DMS 273 treated with DMSO at 0.1 percent for 48 hours (cell line): ENCODE measurements at regions not wholly inside any gene's neighbourhood (a gene's known extent, or its start where the extent isn't known, plus 50 kb on each side); places are given as distances from the start of the nearest gene placed in this dataset.
"Not testable (repeated sequence)": the region's sequence is repeated elsewhere in the genome, so short reads cannot be mapped to it uniquely, and the experiment has no call there.

Experiments
- DNase-seq: peaks from one replicate; lab custom pipeline; 2025; lab: John Stamatoyannopoulos, UW

DNA sequence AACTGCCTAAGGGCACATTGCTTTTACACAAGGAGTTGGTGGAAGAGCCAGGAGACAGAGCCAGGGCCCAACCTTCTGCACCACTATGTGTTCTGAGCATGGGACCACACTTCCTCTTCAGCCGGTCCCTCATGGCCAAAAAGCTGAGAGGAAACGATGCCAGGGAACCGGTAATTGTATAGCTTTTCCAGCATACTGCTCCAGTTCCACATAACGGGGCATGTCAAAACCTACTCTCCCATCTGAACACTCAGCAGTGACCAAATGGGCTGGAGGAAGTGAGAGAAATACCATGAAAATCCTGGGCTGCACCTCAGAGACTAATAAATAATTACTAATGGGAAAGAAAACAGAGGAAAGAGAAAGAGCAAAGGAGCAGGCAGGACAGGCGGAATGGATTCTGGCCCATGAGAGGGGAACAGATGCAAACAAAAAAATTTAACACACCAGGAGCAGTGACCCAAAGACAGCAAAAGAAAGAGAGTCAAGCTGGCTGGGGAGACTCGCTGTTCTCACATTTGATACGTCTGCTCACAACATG is 52.0 kb upstream of the BMP2 start:
- no peak for DNase-seq

DNA sequence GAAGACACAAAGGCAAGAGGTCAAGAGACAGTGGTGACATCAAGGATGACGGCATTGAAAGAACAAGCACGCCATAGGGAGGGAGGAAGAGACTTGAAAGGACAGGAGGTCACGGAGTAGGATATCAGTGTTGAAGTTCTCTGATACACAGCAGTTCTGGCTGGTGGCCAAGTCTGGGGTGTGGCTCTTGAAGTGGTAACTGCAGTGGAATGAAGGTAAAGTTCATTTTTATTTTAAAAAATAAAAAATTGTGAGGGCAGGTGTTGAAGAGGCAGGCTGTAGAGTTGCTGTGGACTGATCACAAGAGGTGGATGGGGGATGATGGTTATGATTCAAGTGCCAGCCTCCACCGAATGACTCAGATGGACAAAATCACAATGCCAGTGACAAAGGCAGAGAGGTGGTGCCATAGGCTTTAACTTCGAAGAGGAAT is 53.2 kb upstream of the BMP2 start:
- DNase-seq: no peak

DNA sequence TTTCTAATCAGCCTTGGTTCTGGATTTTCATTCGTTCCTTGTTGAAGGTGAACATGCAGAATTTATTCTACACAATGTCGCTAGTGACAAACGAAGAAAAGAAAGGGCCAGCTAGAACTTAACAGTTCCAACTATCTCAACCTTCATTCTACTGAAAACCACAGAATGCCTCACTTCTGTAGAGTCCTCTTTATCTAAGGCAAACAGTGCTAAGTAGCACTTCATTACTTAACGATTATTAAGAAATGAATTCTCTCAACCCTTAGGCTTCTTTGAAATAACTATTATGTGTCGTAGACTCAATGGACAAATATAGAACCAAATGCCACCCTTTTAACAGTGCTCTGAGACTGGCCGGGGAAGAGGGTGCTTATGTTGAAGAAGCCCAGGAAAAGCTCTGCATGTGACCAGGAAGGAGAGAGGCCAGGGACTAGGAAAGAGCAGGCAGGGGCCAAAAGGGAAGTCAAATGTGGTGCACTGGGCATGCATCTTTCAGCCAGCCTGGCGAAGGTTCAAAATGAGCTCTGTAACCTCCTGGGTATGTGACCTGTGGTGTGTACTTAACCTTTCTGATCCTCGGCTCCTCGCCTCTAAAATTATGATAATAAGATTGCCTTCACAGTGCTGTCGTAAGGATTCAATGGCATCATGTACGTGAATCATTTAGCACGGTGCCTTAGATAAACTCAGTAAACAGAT is 55.4 kb upstream of the BMP2 start:
- no peak for DNase-seq

DNA sequence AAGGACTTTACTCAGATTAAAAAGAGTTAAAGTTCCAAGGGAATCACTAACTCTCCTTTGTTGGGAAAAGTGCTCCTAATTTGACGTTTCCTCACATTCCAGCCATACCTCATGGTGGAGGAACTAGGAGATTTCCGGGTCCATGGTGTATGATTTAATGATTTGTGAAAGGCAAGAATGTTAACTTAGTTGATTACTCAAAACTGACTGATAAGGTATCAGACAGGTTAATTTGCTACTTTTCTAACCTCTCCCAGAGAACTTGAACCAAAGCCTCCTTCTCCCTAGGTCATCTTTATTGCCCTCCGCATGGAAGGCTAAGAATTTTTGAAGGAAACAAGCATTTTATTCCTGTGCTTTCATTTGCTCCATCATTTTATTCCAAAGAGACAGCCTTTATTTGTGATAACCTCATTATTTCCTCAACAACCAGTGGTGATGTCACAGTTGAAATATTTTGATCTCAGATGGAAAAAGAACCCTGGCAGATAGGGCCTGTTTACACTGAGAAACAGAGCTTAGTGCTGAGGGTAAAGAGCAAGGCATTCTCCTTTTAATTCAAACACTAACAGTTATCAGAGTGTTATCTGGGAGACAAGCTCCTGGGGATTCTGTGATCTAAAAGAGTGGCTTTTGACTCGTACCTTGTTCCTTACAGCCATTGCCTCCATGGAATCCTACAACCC is 57.4 kb upstream of the BMP2 start:
- no peak for DNase-seq

DNA sequence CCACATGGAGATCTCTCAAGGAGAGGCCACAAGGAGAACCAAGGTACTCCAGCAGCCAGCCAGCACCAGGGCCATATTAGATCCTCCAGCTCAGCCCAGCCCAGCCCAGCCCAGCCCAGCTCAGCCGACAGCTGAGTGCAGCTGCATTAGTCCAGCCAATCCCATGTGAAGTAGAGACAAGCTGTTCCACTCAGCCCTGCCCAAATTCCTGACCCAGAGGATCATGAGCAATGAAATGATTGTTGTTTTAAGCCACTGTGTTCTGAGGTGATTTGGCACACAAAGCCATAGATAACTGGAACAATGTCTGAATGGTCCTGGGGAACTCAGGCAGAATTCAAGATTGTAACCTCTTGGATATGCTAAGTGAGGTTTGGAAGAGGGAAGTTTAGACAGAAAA is 59.5 kb upstream of the BMP2 start:
- DNase-seq: no peak

DNA sequence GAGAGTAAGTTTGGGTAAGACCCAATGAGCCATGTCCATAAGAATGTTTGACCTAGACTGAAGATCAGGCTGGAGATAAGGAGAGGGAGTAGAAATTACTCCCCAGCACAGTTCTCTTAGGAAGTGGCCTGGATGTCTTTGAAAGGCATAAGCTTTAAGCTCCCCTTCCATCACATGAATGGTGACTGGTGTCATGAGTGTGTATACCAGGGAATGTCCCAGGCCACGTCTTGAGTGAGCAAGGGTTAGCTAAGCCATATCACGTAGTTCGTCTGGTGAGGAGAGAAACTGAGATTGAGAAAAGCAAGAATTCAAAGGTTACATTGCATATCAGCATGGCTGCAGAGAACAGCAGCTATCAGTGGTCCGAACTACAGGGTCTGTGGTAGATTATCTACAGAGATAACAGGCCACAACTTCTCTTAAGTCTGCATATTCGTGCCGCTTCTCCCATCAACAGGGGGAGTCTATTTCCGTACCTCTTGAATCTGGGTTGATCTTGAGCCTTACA is 60.1 kb upstream of the BMP2 start:
- no peak for DNase-seq

DNA sequence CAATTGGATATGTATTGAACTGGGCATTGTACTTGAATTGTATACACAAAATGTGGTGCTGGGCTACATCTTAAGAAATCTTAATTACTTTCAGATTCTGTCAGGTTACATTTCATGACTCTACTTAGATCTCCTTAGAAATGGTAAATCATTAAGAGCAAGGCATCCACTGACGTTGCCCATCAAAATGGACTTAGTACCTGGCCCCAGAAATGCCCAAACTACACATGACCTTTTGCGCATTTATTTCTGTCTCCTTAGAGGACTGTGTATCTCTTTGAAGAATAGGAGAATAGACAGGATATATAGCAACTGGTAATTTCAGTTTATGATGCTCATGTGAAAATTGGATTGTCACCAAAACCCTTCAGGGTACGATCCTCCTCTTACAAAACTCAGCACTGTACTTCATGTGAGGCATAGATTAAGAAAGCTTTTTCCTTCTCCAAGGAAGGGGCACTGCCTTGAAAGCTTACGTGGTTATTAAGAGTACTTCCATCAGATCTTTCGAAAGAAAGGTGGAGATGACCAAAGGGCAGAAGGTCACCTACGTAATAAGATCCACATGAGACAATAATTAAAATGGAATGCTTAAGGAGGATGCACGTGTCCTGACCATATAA is 61.4 kb upstream of the BMP2 start:
- no peak for DNase-seq

DNA sequence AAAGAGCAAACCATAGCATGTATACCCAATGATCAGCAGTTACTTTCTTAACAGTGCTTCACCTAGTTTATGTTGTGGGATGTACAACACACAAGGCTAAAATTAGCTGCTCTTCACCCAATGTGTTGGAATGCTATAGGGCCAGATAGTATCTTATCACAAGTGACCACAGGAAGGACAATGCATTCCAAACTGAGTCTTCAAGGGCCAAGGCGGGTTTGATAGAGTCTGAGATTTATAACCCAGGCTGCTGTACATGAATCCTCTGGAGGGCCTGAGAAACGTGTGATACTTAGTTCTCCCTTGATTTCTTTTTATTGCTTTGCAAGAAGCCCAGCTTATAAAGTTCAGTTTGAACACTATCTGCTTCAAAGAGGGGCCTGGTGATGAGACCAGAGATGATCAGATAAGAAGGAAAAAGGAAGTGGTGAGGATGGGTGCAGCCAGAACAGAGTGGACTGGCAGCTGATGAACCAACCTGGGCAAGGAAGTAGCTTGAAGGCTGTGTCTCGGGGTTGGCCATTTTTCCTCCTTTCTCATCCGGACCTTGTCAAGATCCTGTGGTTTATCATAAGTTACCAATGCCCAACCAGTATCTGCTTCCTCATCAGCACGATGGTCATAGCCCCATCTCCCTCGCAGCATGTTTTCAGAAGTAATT is 62.2 kb upstream of the BMP2 start:
- DNase-seq: no peak

DNA sequence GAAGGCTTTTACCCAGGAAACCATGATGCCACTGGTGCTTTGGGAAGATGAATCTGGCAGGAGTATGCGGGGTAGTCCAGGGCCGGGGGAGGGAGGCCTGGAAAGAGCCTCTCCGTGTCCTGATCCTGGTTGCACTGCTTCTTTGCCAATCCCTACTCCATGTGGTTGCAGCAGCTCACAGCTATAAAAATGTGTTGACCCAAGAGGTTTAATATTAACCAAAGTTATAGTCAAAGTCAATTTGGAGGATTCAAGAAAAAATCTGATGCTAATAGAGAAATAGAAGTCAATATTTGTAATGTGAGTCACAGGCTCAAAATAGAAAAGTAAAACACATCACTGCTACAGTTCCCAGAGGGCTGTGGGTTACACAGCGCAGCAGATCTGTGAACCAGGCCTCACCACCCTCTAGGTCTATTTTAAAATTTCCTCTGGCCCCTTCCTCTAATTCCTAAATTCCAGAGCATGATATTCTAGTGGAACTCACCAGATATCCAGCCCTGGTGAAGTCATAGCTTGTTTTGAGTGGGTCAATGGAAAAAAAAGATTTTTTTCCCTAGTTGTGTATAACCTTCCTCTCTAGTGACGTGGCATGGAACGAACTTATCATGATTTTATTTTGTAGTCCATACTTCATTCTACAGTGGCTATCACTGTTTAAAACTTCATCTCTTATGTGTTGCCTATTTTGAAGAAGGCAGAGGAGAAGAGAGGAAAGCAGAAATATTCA is 63.2 kb upstream of the BMP2 start:
- no peak for DNase-seq

DNA sequence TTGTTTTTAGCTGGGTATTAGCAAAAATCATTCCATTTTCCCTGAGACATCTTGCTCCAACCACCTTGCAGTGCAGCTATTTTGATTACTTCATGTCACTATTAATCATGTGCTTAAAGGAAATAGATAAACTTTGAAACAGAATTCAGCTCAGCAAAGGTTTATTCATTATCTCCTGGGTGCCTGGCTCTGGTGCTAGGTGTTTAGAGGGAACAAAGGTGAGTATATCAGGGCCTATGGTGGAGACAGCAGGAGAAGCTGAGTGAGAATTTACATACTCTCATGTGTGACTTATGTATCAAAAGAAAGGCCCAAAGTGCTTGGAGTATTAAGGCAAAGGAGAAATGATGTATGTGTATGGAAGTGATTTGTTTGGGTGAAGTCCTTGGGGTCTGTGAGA is 63.8 kb upstream of the BMP2 start:
- DNase-seq: no peak

DNA sequence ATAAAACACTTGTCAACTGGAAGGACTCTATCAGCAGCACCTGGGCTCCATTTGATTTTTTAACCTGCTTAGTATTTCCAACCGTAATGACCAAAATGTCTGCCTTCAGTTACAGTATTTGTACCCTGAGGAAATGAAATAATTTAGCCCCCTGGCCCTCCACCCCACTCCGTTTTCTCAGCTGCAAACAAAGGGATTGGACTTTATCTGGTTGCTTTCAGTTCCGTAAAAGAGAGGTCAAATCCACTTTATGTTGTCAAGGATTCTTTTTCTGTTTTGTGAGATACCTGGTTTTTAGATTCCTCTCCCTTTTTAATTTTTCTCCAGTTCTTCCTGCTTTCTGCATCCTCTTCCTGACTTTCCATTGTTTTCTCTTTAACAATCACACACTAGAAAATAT is 64.4 kb upstream of the BMP2 start:
- DNase-seq: no peak

DNA sequence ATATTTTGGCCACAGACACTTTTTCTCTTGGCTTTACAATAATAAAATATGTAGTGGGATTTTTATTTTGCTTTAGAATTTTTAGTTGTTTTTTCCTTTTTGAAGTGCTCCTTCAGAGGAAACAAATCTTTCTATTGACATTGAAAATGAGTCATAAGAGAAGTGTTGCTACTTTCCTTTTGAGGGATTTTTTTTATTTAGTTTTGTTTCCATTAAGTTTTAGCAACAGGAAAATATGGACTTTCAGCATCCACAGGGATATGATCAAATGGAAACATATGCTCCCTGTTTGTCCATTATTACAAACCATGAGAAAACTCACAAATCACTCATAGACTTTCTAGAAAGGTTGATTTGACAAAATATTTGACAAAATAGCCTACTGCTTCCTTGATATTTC is 65.3 kb upstream of the BMP2 start:
- no peak for DNase-seq

DNA sequence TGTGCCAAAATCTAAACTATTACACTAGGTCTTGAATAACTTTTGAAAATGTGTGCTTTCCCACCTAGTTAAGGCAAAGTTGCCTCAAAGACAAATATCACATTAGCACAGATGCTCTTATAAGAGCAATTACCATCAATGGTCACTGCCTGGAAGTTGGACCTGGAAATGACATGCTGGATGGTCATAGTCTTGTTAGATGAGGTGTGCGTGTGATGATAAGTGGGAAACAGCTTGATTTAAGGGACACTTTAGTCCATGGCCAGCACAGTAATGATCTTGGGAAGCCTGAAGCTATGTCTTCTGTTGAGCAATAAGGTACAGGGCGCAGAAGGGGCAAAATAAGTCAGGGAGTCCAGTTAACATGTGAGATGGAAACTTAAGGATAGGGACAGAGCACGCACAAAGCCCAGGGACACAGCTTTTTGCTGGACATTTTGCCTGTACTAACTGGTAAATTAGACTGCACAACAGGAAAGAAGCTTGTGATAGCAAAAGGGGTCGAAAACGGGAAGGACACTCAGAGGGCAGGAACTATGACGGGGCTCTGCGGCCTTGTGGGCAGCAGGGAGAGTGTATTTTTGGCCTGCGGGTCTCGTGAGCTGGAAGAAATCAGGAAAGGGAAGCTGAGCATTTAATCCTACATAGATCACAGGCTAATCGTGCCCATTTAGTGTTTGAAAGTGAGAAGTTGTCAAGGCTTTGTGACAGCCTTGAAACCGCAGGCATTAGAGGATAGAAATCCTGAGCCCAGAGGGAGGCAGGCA is 66.7 kb upstream of the BMP2 start:
- no peak for DNase-seq

DNA sequence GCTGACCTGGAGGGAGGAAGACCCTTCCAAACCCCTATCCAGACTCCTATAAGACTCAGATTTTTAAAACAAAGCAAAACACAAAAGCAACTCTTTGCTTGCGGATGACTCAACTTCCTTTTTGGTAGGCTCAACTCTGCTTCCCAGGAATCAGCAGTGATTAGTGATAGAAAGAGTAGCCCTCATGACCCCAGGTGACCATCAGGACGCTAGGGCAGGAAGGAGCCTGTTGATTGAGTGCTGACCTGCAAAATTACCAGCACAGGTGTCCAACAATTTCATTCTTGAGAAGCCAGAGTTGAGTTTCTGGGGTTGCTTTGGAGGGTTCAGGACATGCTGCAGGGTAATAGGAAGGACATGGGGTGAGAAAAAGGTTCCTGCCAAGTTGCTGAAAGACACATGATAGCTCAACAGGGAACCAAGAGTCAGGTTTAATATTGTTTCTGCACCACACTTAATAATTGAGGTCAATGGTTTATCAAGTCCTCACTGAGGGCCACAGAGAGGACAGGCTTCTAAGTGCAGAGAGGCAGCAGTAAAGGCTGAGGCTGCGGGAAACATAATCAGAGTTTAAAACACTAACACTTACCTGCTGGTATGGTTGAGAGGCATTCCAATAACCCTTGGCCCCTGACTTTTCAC is 67.4 kb upstream of the BMP2 start:
- no peak for DNase-seq

DNA sequence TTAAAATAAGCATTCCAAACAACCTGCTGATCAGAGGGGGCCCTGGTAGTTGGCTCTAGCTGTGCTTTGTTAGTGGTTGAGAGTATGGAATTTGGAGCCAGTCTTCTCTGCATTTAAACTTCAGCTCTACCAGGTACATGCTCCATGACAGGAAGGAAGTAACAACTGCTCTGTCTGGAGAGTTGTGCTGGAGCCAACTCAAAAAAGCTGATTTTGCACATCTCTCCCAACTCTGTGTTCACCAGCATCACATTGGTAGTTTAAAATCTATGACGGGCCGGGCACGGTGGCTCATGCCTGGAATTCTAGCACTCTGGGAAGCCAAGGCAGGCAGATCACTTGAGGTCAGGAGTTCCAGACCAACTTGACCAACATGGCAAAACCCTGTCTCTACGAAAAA is 68.8 kb upstream of the BMP2 start:
- DNase-seq: no peak

DNA sequence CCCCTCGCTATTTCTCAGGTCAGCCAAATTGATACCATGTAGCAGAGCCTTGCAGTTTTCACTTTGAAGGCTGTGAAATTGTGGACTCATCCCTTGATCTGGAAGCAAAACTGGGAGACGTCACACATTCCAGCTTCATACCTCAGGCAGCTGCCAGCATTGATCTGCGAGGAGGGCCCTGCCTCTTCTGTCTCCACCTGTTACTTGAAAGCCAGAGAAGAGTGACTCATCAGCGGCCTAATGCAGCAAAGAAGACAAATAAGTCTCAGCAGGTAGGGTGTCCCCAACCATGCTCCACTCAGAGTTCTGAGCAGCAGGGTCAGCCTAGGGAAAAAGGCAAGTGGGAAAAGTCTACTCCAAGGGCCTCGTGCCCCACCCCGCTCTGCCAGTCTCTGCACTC is 69.4 kb upstream of the BMP2 start:
- no peak for DNase-seq

DNA sequence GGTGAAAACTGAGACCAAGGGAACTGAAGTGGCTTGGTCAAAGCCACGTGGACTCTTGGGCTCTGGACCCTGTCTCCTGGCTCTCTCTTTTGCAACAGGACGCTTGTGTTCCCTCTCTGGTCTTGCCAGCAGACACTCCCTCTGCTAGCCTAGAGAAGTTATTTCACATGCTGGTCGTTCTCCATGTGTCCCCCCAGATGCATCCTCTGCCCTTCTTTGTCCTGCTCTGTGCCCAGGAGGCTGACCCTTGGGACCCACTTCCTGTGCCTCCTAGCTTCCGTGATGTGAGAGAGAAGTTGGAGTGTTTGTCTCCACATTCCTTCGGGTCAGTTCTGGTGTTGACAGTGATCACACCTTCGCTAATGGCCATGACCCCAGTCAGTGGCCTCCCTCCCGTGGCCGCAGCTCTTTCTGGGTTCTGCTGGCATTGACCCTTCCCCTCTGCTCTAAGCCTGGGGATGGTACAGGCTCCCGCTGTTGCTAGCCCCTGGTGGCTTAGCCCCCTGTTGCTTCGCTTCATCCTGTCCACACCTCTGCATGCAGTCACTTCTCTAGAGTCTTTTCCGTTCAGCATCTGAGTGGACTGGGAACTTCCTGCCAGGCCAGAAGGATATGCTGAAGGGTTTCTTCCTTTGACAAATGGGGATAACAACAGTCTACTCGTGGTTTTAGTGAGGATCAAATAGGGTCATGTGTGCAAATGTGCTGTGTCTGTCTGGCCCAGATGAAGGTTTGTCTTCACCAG is 70.1 kb upstream of the BMP2 start:
- DNase-seq: no peak

DNA sequence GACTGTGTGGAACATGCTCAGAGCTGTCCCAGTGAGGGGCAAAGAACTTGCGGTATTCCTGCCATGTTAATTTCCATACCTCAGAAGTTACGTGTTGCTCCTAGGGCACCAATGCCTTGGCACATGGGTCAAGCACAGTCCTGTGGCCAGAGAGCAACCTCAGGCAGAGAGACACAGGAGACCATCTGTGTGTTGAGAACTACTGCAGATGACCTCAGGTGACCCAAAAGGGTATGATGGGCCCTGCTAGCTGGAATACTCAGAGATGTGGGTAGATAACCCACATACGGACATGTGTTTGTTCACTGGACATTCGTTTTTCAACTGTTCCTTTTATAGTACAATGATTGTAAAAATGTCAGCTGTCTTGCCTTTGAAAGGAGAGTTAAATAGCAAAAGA is 71.5 kb upstream of the BMP2 start:
- no peak for DNase-seq

DNA sequence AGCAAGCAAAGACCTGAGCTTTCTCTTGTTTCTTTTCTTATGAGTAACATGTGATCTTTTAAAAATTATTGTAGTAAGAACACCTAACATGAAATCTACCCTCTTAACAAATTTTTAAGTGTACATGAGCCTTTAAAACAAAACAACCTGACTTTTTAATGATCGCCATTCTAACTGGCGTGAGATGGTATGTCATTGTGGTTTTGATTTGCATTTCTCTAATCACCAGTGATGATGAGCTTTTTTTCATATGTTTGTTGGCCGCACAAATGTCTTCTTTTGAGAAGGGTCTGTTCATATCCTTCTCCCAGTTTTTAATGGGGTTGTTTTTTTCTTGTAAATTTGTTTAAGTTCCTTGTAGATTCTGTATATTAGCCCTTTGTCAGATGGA is 73.7 kb upstream of the BMP2 start:
- DNase-seq: not testable (repeated sequence)
